ENCODE measurements at regions not wholly inside any gene's neighbourhood (a gene's known extent, or its start where the extent isn't known, plus 50 kb on each side); places are given as distances from the start of the nearest gene placed in this dataset.

DNA sequence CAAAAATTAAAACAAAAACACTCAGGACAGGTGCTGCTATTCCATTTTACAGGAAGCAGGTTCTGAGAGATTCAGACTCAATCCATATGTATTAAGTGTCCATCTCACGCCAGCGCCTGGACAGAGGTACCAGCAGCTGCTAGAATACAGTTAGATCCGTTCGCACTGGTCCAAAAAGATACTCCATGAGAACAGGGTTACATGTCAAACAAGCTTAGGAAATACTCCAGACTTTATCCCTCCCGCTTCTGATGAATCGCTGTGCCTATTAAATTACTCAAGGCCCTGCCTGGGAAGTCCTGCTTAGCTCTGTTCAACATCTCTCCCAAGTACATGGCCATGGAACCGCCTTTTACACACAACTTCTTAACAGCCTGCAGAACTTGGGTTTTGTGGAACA, 50.2 kb upstream of the SLC35C1 start:
- Histone ChIP-seq H3K4me3 (ENCODE audit: low read depth, low read length) (no peak overlapping the region), H3K27ac (ENCODE audit: low read depth, low read length) (no peak overlapping the region), H2BK5ac (ENCODE audit: low read depth, low read length, poor library complexity) (no peak overlapping the region), H3K27me3 (ENCODE audit: insufficient read depth, low read length) (no peaks in the 10 kb centered on the region), H3K9me3 (ENCODE audit: insufficient read depth, low read depth, low read length) (no peaks in the 10 kb centered on the region), H3K18ac (ENCODE audit: low read length) (no peak overlapping the region), H3K23ac (ENCODE audit: low read length) (no peak overlapping the region), H3K79me2 (ENCODE audit: control insufficient read depth, insufficient read depth, low read length, poor library complexity) (no peaks in the 10 kb centered on the region), H3K36me3 (ENCODE audit: control insufficient read depth in 1 of 2, insufficient read depth in 2 of 2, low read length in 2 of 2) (no peaks in the 10 kb centered on the region), H2AFZ (ENCODE audit: insufficient read depth, low read length, poor library complexity) (no peak overlapping the region), H2AK5ac (ENCODE audit: low read length) (no peak overlapping the region), H4K8ac (ENCODE audit: low read depth, low read length) (no peak overlapping the region), H4K91ac (ENCODE audit: low read depth, low read length) (no peak overlapping the region), H3K79me1 (ENCODE audit: low read length) (peaks cover 2% of the 10 kb centered on the region), H2BK120ac (ENCODE audit: insufficient read depth, low read length, poor library complexity) (no peak overlapping the region), H3K4me1 (ENCODE audit: control insufficient read depth in 1 of 2, insufficient read depth in 2 of 2, low read length in 2 of 2) (peaks cover 11 to 14% of the 10 kb centered on the region in 2 experiments), H2BK12ac (ENCODE audit: low read length) (no peak overlapping the region), H4K12ac (ENCODE audit: low read depth, low read length) (no peak overlapping the region), H3K4ac (ENCODE audit: low read depth, low read length) (no peak overlapping the region), H3K14ac (ENCODE audit: low read length) (no peak overlapping the region), H3K4me2 (ENCODE audit: low read length) (no peak overlapping the region), H3K9ac (ENCODE audit: low read length) (no peak overlapping the region)
- DNase-seq: peak in 1 of 2 donors; percentile 15
- no CpG with 5 or more reads among the region's 7 CpGs for WGBS (ENCODE audit: extremely low coverage, insufficient coverage, insufficient read length)

DNA sequence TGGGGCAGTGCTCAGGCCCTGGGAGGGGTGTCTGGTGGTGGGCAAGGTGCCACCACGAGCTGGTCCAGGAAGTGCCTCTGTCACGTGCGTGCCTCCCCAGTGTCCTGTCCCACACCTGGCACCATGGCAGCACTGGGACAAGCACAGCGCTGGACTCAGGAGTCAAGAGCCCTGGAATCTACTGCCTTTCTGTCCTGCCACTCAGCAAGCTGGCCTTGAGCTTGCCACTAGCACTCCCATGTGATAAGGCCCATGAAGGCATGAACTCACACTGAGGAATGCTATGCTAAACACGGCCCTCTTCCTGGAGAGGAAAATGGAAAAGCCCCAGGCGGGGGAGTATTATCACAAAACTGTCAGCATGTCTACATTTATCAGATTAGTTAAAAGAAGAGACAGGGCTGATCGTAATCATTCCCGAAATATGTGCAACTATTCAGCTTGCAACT, 50.7 kb upstream of the SLC35C1 start:
- no peak overlapping the region for H2BK120ac ChIP-seq (ENCODE audit: insufficient read depth, low read length, poor library complexity)
- no peaks in the 10 kb centered on the region for H3K36me3 ChIP-seq (ENCODE audit: control insufficient read depth in 1 of 2, insufficient read depth in 2 of 2, low read length in 2 of 2)
- H3K9me3 ChIP-seq (ENCODE audit: insufficient read depth, low read depth, low read length): no peaks in the 10 kb centered on the region
- no peak overlapping the region for H3K9ac ChIP-seq (ENCODE audit: low read length)
- H3K27me3 ChIP-seq (ENCODE audit: insufficient read depth, low read length): no peaks in the 10 kb centered on the region
- peaks cover 11 to 14% of the 10 kb centered on the region in 2 experiments for H3K4me1 ChIP-seq (ENCODE audit: control insufficient read depth in 1 of 2, insufficient read depth in 2 of 2, low read length in 2 of 2)
- H3K79me2 ChIP-seq (ENCODE audit: control insufficient read depth, insufficient read depth, low read length, poor library complexity): no peaks in the 10 kb centered on the region
- no peak overlapping the region for H3K18ac ChIP-seq (ENCODE audit: low read length)
- H2BK12ac ChIP-seq (ENCODE audit: low read length): peak overlapping the region; percentile 19
- peak overlapping the region; percentile 36 for H3K27ac ChIP-seq (ENCODE audit: low read depth, low read length)
- H4K8ac ChIP-seq (ENCODE audit: low read depth, low read length): no peak overlapping the region
- peak; percentile 97 to 99 for DNase-seq
- no peak overlapping the region for H2AFZ ChIP-seq (ENCODE audit: insufficient read depth, low read length, poor library complexity)
- no CpG with 5 or more reads among the region's 8 CpGs for WGBS (ENCODE audit: extremely low coverage, insufficient coverage, insufficient read length)
- H4K12ac ChIP-seq (ENCODE audit: low read depth, low read length): no peak overlapping the region
- H3K4ac ChIP-seq (ENCODE audit: low read depth, low read length): no peak overlapping the region
- H2BK5ac ChIP-seq (ENCODE audit: low read depth, low read length, poor library complexity): no peak overlapping the region
- peak overlapping the region; percentile 60 for H4K91ac ChIP-seq (ENCODE audit: low read depth, low read length)
- peak overlapping the region; percentile 7 for H2AK5ac ChIP-seq (ENCODE audit: low read length)
- H3K23ac ChIP-seq (ENCODE audit: low read length): no peak overlapping the region
- peaks cover 2% of the 10 kb centered on the region for H3K79me1 ChIP-seq (ENCODE audit: low read length)
- no peak overlapping the region for H3K4me3 ChIP-seq (ENCODE audit: low read depth, low read length)
- H3K14ac ChIP-seq (ENCODE audit: low read length): no peak overlapping the region
- H3K4me2 ChIP-seq (ENCODE audit: low read length): no peak overlapping the region

DNA sequence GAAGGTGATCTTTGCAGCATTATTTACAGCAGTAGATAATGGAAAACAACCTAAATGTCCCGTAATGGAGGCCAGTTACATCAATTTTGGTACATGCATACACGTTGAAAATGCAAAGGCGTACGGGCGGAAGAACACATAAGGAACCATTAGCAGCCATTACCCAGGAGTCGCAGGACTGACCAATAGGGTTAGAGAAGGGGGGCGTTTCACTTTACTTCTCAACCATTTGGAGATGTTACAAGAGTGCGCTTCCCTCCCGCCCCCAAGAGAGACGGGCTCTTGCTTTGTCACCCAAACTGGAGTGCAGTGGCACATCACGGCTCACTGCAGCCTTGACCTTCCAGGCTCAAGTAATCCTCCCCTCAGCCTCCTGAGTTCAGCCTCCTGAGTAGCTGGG, 52.8 kb upstream of the SLC35C1 start:
- no peak for DNase-seq
- H3K4ac ChIP-seq (ENCODE audit: low read depth, low read length): no peak overlapping the region
- no peak overlapping the region for H3K9ac ChIP-seq (ENCODE audit: low read length)
- H3K36me3 ChIP-seq (ENCODE audit: control insufficient read depth in 1 of 2, insufficient read depth in 2 of 2, low read length in 2 of 2): no peaks in the 10 kb centered on the region
- peaks cover 2% of the 10 kb centered on the region for H3K79me1 ChIP-seq (ENCODE audit: low read length)
- no peak overlapping the region for H3K18ac ChIP-seq (ENCODE audit: low read length)
- no peak overlapping the region for H2AK5ac ChIP-seq (ENCODE audit: low read length)
- no peak overlapping the region for H3K14ac ChIP-seq (ENCODE audit: low read length)
- H2AFZ ChIP-seq (ENCODE audit: insufficient read depth, low read length, poor library complexity): no peak overlapping the region
- no peak overlapping the region for H3K23ac ChIP-seq (ENCODE audit: low read length)
- no peak overlapping the region for H2BK120ac ChIP-seq (ENCODE audit: insufficient read depth, low read length, poor library complexity)
- no peak overlapping the region for H4K8ac ChIP-seq (ENCODE audit: low read depth, low read length)
- no peak overlapping the region for H2BK5ac ChIP-seq (ENCODE audit: low read depth, low read length, poor library complexity)
- H3K9me3 ChIP-seq (ENCODE audit: insufficient read depth, low read depth, low read length): no peaks in the 10 kb centered on the region
- H2BK12ac ChIP-seq (ENCODE audit: low read length): no peak overlapping the region
- no peak overlapping the region for H4K91ac ChIP-seq (ENCODE audit: low read depth, low read length)
- H3K4me1 ChIP-seq (ENCODE audit: control insufficient read depth in 1 of 2, insufficient read depth in 2 of 2, low read length in 2 of 2): peaks cover 11 to 14% of the 10 kb centered on the region in 2 experiments
- no peaks in the 10 kb centered on the region for H3K79me2 ChIP-seq (ENCODE audit: control insufficient read depth, insufficient read depth, low read length, poor library complexity)
- H3K27me3 ChIP-seq (ENCODE audit: insufficient read depth, low read length): no peaks in the 10 kb centered on the region
- no peak overlapping the region for H3K4me2 ChIP-seq (ENCODE audit: low read length)
- WGBS (ENCODE audit: extremely low coverage, insufficient coverage, insufficient read length): no CpG with 5 or more reads among the region's 11 CpGs
- no peak overlapping the region for H3K4me3 ChIP-seq (ENCODE audit: low read depth, low read length)
- H4K12ac ChIP-seq (ENCODE audit: low read depth, low read length): no peak overlapping the region
- H3K27ac ChIP-seq (ENCODE audit: low read depth, low read length): no peak overlapping the region

DNA sequence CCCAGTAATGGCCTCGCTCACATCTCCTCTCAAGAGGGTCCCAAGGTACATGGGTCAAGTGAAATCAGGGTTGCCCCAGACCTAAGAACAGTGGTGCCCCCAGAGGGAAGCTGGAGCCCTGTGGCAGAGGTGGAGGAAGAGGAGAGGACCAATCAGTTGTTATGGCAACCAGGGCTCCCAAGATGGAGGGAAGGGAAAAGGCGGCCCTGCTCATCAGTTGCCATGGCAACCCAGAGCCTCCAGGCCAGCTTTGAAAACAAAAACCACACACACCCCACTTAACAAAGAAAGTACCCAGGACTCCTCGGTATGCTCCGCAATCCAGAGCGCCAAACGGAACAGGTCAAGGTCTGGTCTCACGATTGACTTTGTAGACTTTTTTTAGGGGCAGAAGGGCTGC, 53.5 kb upstream of the SLC35C1 start:
- no peak overlapping the region for H2AK5ac ChIP-seq (ENCODE audit: low read length)
- H3K27ac ChIP-seq (ENCODE audit: low read depth, low read length): no peak overlapping the region
- no peak overlapping the region for H2BK120ac ChIP-seq (ENCODE audit: insufficient read depth, low read length, poor library complexity)
- peaks cover 2% of the 10 kb centered on the region for H3K79me1 ChIP-seq (ENCODE audit: low read length)
- no peak overlapping the region for H3K4ac ChIP-seq (ENCODE audit: low read depth, low read length)
- H2BK5ac ChIP-seq (ENCODE audit: low read depth, low read length, poor library complexity): no peak overlapping the region
- no peak overlapping the region for H2BK12ac ChIP-seq (ENCODE audit: low read length)
- no peak for DNase-seq
- no peak overlapping the region for H4K8ac ChIP-seq (ENCODE audit: low read depth, low read length)
- H3K79me2 ChIP-seq (ENCODE audit: control insufficient read depth, insufficient read depth, low read length, poor library complexity): no peaks in the 10 kb centered on the region
- H3K36me3 ChIP-seq (ENCODE audit: control insufficient read depth in 1 of 2, insufficient read depth in 2 of 2, low read length in 2 of 2): no peaks in the 10 kb centered on the region
- H3K18ac ChIP-seq (ENCODE audit: low read length): no peak overlapping the region
- no peaks in the 10 kb centered on the region for H3K9me3 ChIP-seq (ENCODE audit: insufficient read depth, low read depth, low read length)
- H3K9ac ChIP-seq (ENCODE audit: low read length): no peak overlapping the region
- no peak overlapping the region for H4K91ac ChIP-seq (ENCODE audit: low read depth, low read length)
- peaks cover 11 to 13% of the 10 kb centered on the region in 2 experiments for H3K4me1 ChIP-seq (ENCODE audit: control insufficient read depth in 1 of 2, insufficient read depth in 2 of 2, low read length in 2 of 2)
- no CpG with 5 or more reads among the region's 7 CpGs for WGBS (ENCODE audit: extremely low coverage, insufficient coverage, insufficient read length)
- H2AFZ ChIP-seq (ENCODE audit: insufficient read depth, low read length, poor library complexity): no peak overlapping the region
- H3K27me3 ChIP-seq (ENCODE audit: insufficient read depth, low read length): no peaks in the 10 kb centered on the region
- H3K14ac ChIP-seq (ENCODE audit: low read length): no peak overlapping the region
- H3K4me2 ChIP-seq (ENCODE audit: low read length): no peak overlapping the region
- H3K4me3 ChIP-seq (ENCODE audit: low read depth, low read length): no peak overlapping the region
- H4K12ac ChIP-seq (ENCODE audit: low read depth, low read length): no peak overlapping the region
- H3K23ac ChIP-seq (ENCODE audit: low read length): no peak overlapping the region

Data from trophoblast cell (in vitro differentiated cells and primary cell).